ENCODE measurements at regions not wholly inside any gene's neighbourhood (a gene's known extent, or its start where the extent isn't known, plus 50 kb on each side); places are given as distances from the start of the nearest gene placed in this dataset.
"Not testable (repeated sequence)": the region's sequence is repeated elsewhere in the genome, so short reads cannot be mapped to it uniquely, and the experiment has no call there.

DNA sequence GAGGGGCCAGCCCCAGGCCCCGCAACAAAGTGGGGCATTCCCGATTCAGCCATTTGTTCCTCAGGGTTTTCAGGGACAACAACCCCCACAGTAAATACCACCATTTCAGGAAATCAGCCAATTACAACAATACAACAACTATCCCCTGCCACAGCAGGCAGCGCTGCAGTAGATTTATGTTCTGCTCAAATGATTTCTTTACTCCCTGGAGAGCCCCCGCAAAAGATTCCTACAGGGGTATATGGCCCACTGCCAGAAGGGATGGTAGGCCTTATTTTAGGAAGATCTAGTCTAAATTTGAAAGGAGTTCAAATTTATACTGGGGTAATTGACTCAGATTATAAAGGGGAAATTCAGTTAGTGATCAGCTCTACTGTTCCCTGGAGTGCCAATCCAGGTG lies 120.5 kb upstream of the DRD5 start:
- TF ChIP-seq, protein P1, sequence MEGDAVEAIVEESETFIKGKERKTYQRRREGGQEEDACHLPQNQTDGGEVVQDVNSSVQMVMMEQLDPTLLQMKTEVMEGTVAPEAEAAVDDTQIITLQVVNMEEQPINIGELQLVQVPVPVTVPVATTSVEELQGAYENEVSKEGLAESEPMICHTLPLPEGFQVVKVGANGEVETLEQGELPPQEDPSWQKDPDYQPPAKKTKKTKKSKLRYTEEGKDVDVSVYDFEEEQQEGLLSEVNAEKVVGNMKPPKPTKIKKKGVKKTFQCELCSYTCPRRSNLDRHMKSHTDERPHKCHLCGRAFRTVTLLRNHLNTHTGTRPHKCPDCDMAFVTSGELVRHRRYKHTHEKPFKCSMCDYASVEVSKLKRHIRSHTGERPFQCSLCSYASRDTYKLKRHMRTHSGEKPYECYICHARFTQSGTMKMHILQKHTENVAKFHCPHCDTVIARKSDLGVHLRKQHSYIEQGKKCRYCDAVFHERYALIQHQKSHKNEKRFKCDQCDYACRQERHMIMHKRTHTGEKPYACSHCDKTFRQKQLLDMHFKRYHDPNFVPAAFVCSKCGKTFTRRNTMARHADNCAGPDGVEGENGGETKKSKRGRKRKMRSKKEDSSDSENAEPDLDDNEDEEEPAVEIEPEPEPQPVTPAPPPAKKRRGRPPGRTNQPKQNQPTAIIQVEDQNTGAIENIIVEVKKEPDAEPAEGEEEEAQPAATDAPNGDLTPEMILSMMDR (conservative IDR thresholded peaks at IDR 0.05; ENCODE audit: low read depth, low read length) = not testable (repeated sequence)
- not testable (repeated sequence) for TF ChIP-seq EZH2 (IDR thresholded peaks at IDR 0.05; ENCODE audit: borderline replicate concordance, low read depth, low read length, poor library complexity, severe bottlenecking)

Data from A673 (cell line).